DND-41 (cell line): ENCODE measurements at regions not wholly inside any gene's neighbourhood (a gene's known extent, or its start where the extent isn't known, plus 50 kb on each side); places are given as distances from the start of the nearest gene placed in this dataset.

Source experiments
- ATAC-seq: fragments of 200-7000 bp; cut with Tn5 transposase; 3 replicates; pipeline ENCODE4 v1.9.1; 2021; ENCODE audit warnings: low read depth; ENCODE audit not compliant: insufficient read depth
- DNase-seq: peaks from one replicate; pipeline ENCODE4 v3.0.0-alpha.2; 2020
- H2AFZ ChIP-seq: 2 replicates; pipeline ENCODE4 v1.6.0; 2012; ENCODE audit warnings: low read depth, low read length
- H3K27ac ChIP-seq: 2 replicates; pipeline ENCODE4 v1.5.1; 2012; ENCODE audit warnings: low read length, inconsistent platforms
- H3K27me3 ChIP-seq: fragments of 200-600 bp; sonication (generic); 2 replicates; pipeline ENCODE4 v1.6.0; 2012; ENCODE audit warnings: low read length, mild to moderate bottlenecking, inconsistent platforms; ENCODE audit not compliant: insufficient read depth, poor library complexity
- H3K36me3 ChIP-seq: 2 replicates; pipeline ENCODE4 v1.5.1; 2012; ENCODE audit warnings: low read length, inconsistent platforms; ENCODE audit not compliant: insufficient read depth
- H3K4me1 ChIP-seq: 2 replicates; pipeline ENCODE4 v1.5.1; 2012; ENCODE audit warnings: mild to moderate bottlenecking, low read length; ENCODE audit not compliant: insufficient read depth
- H3K4me2 ChIP-seq: 2 replicates; pipeline ENCODE4 v1.6.0; 2012; ENCODE audit warnings: mild to moderate bottlenecking, moderate library complexity, low read length, inconsistent platforms; ENCODE audit not compliant: insufficient read depth
- H3K4me3 ChIP-seq, 2 experiments: fragments of 200-600 bp in 1 of 2; shearing (Covaris generic) in 1 of 2; 2 replicates each; pipeline ENCODE4 v1.5.1; 2012 to 2016; ENCODE audit warnings: inconsistent platforms in 2 of 2, low read length in 2 of 2, mild to moderate bottlenecking in 2 of 2, low read depth in 1 of 2, moderate library complexity in 1 of 2
- H3K79me2 ChIP-seq: 2 replicates; pipeline ENCODE4 v1.6.0; 2012; ENCODE audit warnings: low read length, inconsistent platforms; ENCODE audit not compliant: insufficient read depth
- H3K9ac ChIP-seq: 2 replicates; pipeline ENCODE4 v1.6.0; 2012; ENCODE audit warnings: low read depth, mild to moderate bottlenecking, inconsistent platforms, low read length, moderate library complexity
- H3K9me3 ChIP-seq: 2 replicates; pipeline ENCODE4 v1.5.1; 2012; ENCODE audit warnings: low read length, moderate library complexity, mild to moderate bottlenecking, inconsistent platforms; ENCODE audit not compliant: insufficient read depth, severe bottlenecking
- H4K20me1 ChIP-seq: 2 replicates; pipeline ENCODE4 v1.6.0; 2012; ENCODE audit warnings: low read length; ENCODE audit not compliant: insufficient read depth
- CTCF ChIP-seq: IDR thresholded peaks from 2 replicates; pipeline ENCODE4 v1.5.1; 2012; ENCODE audit warnings: borderline replicate concordance, low read length, moderate library complexity, mild to moderate bottlenecking; ENCODE audit not compliant: poor library complexity, severe bottlenecking; ENCODE audit errors: extremely low read depth
- EZH2 ChIP-seq: IDR thresholded peaks from 3 replicates; pipeline ENCODE4 v1.6.1; 2012; ENCODE audit warnings: borderline replicate concordance, low read depth, mild to moderate bottlenecking, moderate library complexity, low read length, inconsistent platforms; ENCODE audit not compliant: severe bottlenecking

GRCh38 chr16:79843145-79843544, 242.6 kb upstream of the MAF start:
- Histone ChIP-seq H3K27ac (no peak overlapping the region), H3K36me3 (no peaks in the 10 kb centered on the region), H3K4me3 (no peak overlapping the region), H3K4me1 (peaks cover 20% of the 10 kb centered on the region), H3K27me3 (no peaks in the 10 kb centered on the region), H3K4me2 (no peak overlapping the region), H3K9me3 (no peaks in the 10 kb centered on the region), H3K79me2 (no peaks in the 10 kb centered on the region), H3K9ac (no peak overlapping the region), H4K20me1 (no peaks in the 10 kb centered on the region), H2AFZ (no peak overlapping the region)
- ATAC-seq, result no peak
- no peak for DNase-seq
- TF ChIP-seq CTCF (no peak), EZH2 (no peak)

GRCh38 chr16:79842197-79842596, 241.7 kb upstream of the MAF start:
- Histone ChIP-seq H3K4me2 (no peak overlapping the region), H3K9me3 (no peaks in the 10 kb centered on the region), H4K20me1 (no peaks in the 10 kb centered on the region), H3K4me1 (peaks cover 20% of the 10 kb centered on the region), H3K36me3 (no peaks in the 10 kb centered on the region), H3K79me2 (no peaks in the 10 kb centered on the region), H2AFZ (no peak overlapping the region), H3K27me3 (no peaks in the 10 kb centered on the region), H3K4me3 (no peak overlapping the region), H3K27ac (no peak overlapping the region), H3K9ac (no peak overlapping the region)
- DNase-seq (no peak), ATAC-seq (no peak)
- TF ChIP-seq EZH2, result no peak
- no peak for TF ChIP-seq CTCF

GRCh38 chr16:79839466-79840341, 239.2 kb upstream of the MAF start:
- Histone ChIP-seq H3K36me3 (no peaks in the 10 kb centered on the region), H3K4me2 (no peak overlapping the region), H3K27ac (no peak overlapping the region), H4K20me1 (no peaks in the 10 kb centered on the region), H3K9ac (no peak overlapping the region), H3K9me3 (no peaks in the 10 kb centered on the region), H3K4me1 (peaks cover 4% of the 10 kb centered on the region), H3K27me3 (no peaks in the 10 kb centered on the region), H2AFZ (no peak overlapping the region), H3K4me3 (no peak overlapping the region), H3K79me2 (no peaks in the 10 kb centered on the region)
- no peak for DNase-seq
- TF ChIP-seq CTCF (no peak), EZH2 (no peak)
- no peak for ATAC-seq
